Stimulated activated CD4-positive, alpha-beta T cell treated with anti-CD3 and anti-CD28 coated beads, Interleukin-2, amount 100 ng/mL, for 48 hours (primary cell): ENCODE measurements at regions not wholly inside any gene's neighbourhood (a gene's known extent, or its start where the extent isn't known, plus 50 kb on each side); places are given as distances from the start of the nearest gene placed in this dataset.
"Not testable (repeated sequence)": the region's sequence is repeated elsewhere in the genome, so short reads cannot be mapped to it uniquely, and the experiment has no call there.

Experiments
- DNase-seq, 2 donors: peaks; one replicate each; pipeline ENCODE4 v3.0.0-alpha.2; 2020

DNA sequence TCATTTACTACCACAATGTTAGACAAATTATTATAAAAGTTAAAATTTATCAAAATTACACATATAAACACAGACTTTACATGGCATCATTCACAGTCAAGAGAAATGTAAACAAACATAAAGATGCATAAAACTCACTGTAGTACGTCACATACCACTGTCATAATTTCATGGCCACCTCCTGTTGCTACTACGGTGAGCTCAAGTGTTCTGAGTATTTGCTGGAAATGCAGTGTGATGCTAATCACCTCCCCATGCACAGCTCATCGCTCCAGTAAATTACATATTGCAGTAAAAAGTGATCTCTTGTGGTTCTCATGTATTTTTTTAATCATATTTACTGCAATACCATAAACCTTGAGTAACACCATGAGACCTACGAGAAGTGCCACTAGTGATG, 247.7 kb upstream of the SFSWAP start:
- DNase-seq: no peak

DNA sequence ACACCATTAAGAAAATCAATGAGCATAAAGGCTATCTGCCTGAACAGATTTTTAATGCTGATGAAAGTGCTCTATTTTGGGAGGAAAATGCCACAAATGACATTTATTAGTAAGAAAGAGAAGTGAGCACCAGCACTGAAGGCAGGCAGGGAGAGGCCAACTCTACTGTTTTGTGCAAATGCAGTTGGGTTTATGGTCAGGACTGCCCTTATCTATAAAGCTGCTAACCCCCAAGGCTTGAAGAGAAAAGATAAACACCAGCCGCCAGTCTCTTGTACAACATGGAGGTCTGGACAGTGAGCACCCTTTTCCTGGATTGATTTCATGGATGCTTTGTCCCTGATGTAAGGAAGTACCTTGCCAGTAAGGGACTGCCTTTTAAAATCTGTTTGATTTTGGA, 246.8 kb upstream of the SFSWAP start:
- DNase-seq: no peak

DNA sequence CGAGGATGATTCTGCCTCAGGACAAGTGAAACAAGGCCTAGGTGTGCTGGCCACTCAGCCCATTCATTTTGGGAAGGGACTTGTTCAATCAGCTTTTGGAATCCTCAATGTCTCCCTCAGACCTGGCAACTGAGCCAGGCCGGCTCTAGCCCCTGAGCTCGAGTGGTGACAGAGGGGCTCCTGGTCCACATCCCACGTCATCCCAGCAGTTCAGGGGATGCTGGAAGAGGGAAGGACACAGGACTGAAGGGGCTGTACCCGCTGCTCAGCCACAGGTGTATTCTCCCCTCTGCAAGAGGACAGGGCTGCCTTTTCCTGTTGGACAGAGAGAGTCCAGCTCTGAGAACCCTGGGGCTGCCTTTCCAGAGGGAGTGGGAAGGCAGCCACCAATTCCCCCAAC, 244.6 kb upstream of the SFSWAP start:
- DNase-seq: no peak

DNA sequence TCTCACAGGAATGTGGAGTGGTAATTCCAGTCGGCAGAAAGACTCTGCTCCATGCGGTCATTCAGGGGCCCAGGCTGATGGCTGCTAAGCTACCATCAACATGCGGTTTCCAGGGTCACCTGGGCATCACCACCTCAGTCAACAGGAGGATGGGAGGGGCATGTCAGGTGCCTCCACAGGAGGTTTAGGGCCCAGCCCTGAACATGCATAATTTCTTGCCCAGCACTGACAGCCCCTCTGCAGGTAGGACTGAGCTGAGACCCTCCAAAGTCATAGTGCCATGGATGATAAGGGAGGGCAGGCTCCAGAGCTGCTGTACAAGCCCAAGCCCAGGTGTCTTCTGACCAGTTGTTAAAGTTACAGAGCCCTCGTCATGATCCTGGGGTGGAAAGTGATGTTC, 244.0 kb upstream of the SFSWAP start:
- DNase-seq: no peak

DNA sequence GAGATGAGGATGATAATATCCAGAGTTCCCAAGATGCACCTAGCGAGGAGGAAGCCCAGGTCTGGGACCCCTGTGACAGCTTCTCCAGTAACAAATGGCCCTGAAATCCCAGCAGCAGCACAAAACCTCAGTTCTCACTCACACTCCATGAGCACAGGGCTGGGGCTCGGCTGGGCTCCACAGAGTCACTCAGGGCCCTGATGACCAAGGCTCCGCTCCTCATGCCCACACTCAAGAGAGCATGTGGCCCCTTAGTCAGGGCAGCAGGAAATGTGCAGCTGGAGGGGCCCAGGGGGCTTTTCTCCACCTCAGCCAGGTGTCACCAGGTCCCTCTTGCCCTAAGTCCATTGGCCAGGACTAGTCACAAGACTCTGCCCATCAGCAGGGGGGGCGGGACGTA, 242.7 kb upstream of the SFSWAP start:
- no peak for DNase-seq

DNA sequence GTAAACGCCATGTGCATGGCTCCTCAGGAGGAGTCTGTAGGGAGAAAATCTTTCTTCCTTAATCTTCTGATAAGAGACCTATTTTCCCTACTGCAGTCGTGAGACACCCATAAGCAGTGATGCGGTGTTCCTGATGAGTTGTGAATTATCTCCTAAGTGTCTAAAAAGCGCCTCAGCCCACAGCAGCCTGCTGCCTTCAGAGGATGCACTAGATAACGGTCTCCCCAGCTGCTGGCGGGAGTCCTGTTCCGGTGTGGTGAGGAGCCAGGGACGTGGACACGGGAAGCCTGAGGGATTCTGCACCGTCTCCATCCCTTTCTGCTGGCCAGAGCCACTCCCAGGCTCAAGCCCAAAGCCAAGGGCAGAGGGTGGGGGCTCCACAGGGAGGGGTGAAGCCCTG, 240.9 kb upstream of the SFSWAP start:
- not testable (repeated sequence) for DNase-seq

DNA sequence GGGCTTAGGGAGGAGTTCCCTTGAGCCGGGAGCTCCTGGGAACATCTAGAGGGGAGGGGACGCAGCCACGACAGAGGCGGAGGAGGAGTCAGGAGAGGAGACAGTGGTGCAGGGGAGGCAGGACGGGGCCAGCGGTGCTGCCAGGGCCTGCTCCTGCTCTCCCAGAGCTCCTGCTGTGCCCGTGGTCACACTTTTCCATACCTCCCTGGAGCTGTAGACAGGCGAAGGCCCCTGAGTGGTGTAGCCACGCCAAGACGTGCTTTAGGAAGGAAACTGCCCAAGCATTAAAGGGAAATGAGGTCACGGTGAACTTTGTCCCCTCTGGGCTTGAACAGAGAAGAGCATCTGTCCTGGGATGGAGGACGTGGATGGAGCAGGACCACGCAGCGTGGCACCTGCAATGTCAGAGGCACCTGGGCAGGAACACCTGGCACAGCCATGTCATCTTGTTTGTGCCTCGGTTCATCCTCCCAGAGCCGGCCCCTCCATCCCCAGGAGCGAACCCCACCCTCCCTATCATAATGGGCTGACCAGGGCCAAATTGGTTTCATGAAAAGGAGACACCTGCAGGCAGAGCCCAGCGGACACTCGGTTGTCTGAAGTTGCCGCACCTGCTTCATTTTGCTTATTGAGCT, 239.5 kb upstream of the SFSWAP start:
- no peak for DNase-seq

DNA sequence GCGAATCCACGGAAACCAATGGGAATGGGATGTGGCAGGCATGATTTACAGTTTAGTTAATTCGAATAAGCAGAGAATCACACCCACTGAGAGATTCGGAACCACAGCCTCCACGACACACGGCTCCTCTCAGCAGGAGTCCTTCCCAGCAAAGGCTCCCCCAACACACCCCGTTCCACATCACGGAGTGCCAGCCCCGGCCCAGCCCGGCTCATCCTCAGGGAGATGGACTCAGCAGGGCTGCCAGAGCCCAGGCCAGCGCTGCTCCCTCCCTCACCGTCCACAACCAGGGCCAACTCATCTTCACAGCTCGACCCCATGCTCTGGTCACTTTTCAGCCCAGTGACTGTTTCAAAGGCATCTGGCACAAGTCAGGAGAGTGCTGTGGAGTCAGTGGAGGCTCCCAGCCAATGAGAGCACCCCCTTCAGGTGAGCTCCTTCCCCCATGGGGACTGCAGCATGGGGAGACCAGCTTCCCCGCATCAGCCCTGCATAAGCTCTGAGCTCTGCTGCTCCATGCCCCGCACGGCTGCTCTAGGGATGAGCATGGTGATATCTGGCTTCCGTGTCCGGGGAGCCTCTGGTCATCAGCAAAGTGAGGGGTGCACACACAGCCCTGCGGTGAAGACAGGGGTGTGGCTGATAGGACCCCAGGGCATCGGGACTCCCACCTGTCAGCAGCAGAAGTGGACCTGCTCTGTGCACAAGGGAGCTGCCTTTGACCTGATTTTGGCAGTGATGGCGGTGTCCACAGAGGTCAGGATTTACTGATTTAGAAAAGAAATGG, 238.8 kb upstream of the SFSWAP start:
- no peak for DNase-seq

DNA sequence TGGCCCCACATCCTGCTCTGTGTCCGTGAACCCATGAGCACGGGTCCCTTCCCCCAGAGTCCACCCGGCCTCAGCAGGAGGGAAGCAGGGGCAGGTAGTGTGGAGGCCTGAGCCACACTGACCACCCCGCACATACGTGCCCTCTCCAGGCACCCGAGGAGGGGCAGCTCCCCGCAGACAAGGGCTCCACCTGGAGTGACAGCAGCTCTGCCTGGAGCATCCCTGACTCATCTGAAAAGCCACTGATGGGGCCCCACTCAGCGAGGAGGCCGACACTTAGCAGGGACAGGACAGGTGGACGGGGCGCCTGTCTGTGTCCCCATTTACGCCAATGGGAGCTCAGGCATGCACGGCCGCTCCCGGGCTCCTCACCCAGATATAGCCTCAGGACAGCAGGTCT, 237.6 kb upstream of the SFSWAP start:
- DNase-seq: no peak

DNA sequence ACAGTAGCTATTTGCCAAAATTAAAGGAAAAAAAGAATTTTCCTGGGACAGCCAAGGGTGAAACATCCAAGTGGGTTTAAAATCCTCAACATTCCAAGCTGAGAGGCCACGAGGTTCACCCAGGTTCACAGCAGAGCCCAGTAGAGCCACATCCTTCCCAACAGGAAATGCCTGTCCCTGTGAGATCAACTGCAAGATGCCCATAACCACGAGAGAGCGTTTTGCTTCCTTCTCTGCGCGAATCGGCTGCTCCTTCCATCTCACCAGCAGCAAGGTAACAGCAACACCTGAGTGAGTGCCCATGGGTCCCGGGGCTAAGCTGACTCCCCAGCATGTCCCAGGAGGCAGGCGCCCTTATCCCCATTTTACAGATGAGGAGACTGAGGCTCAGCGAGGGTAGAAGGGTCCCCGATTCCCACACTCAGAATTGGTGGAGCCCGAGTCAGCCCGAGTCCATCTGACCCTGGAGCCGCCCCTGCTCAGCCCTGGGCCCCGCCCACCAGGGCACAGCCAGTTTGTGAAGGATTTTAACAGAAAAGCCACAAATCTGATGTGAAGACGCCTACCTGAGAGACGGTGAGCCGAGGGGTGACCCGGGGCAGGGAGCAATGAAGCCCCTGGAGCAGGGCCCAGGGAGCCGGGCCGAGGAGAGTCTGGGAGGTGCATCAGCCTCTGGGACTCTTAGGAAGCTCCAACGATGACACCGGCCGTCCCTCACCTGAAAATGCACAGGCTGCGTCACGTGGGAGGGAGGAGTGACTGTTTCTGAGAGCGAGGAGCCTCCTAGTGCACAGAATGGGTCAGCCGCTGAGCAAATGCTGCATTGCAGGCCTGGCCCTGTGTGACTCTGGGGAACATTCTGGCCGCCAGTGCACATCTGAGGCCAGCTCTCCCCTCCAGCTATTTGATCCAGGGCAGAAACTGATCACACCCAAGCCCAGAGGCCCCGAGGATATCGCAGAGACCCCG, 236.9 kb upstream of the SFSWAP start:
- DNase-seq: no peak

DNA sequence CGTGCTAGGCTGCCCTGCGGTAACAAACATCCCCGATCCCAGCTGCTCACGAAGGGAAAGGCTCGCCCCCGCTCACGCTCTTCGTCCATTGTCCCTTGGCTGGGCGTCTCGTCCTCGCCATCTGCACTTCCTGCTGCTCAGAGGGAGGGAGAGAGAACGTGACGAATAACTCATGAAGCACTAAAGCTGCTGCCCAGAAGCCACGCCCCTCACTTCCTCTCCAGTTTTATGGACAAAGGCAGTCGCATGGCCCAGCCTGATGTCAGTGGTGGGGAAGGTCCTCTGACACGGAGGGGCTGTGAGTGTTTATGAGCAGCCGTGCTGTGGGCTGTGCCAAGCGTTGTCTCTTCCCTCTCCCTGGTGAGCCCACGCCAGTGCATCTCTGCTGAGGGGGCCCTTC, 235.9 kb upstream of the SFSWAP start:
- not testable (repeated sequence) for DNase-seq

DNA sequence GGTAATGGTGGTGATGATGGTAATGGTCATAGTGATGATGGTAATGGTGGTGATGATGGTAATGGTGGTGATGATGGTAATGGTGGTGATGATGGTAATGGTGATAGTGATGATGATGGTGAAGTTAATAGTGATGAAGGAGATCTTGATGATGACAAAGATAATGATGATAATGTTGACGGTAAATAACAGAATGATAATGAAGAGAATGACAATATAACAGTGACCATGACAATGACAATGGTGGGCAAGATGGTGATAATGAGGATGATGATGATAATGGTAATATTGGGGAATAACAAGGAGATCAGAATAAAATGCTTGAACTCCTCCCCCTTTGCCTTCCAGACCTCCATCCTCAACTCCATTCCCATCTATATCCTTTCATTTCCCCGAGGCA, 233.3 kb upstream of the SFSWAP start:
- no peak for DNase-seq

DNA sequence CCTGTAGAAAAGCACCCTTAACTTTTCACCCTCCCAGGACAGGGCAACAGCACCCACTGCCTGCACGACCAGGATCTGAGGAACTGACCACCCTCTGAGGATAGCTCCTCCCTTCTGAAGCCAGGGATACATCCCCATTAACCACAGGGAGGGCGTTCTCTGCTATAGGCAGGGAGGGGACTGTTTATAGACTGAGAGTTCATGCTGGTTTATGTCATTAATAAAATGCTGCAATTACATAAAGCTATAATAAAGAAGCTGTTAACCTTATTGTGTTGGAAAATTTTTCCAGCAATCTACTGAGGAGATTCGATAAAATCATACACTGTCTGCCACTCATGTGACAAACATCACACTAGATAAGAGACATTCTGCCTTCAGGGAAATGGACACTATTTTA, 232.4 kb upstream of the SFSWAP start:
- DNase-seq: no peak

DNA sequence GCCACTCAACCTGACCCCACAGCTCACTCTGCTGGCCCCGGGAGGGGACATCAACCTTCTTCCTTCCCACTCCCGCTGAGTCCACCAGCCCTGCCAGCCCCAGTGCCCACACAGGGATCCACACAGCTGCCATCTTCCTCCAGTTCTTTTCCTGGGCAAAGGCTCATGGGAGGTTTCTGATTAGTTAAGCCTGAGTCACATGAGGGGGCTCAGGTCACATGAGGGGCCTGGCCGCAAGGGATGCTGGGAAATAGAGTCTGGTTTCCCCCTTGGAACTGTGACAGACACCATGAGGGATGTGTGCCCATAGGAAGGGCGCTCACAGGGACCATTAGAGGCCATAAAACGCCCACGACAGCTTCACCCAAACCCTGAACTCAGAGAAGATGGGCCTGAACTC, 228.7 kb upstream of the SFSWAP start:
- DNase-seq: no peak

DNA sequence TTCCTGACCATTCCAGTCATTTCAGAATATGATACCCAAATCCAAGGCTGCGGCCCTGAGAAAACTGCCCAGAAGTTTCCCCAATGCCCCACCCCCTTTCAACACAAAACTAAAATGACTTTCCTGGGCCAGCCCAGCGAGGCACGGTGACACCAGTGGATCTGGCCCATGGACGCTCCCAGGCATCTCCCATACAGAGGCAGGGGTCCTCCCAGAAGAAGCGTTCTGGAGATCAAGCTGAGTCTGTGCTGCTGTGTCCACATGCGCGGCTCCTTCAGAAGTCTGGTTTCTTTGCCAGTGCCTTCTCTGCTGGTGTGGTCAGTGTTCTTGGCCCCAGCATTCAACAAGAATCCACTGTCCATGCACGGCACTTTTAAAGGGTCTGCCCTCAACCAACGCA, 228.2 kb upstream of the SFSWAP start:
- no peak for DNase-seq

DNA sequence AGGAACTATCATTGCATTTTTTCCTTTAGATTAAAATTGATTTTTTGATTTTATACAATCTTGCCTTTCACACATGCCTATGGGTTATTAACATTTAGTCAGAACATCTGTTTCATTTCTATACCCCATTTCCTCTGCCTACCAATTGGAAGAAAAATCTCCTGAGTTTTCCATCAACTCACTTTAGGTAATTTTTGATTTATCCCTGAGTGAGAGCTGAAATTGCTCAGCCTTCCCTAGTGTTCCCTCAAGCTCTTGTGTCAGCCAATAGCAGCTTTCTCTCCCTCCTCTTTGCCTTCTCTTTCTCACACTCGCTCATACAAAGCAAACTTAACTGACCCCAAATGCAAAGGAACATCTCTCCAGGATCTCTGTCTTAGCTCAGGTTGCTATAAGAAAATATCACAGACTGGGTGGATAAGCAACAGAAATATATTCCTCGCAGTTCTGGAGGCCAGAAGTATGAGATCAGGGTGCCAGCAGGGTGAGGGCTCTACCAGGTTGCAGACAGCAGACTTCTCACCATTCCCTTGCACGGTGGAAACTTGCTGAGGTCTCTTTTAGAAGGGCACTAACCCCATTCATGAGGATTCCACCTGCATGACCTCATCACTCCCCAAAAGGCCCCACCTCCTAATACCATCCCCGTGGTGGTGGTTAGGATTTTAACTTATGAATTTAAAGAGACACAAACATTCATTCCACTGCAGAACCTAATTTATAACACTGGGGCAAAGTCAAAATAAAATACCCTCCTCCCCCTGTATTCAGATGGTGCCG, 224.2 kb upstream of the SFSWAP start:
- DNase-seq: no peak

DNA sequence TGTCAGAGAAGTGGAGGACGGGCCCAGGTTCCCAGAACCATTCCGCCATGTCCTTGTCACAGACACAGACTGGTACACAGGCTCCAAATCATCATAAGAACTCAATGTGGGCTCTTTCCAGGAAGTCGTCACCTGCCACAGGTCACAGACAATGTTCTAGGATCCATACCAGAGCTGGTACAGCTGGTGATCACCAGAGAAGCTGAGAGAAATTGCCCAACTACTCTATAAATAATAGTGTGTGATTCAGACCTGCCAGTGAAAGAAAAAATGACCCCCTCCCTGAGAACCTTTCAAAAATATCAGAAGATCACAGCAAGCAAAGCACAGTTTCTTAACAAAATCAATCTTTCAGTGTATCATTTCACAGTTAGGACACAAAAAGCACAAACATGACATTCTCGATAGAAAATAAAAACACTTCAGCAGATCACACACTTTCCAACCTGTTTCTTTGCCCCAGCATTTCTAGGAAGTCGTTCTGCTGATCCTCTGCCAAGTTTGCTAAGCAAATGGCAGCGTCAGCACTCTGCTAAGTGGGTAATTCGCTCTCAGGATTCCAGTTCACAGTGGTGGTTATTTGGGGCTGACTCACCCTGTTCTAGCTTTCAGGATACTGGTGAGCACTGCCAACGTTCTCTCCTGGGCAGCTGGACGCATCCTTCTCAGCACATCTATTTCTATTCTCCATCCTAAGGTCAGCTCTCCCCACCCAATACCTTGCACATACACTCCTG, 223.3 kb upstream of the SFSWAP start:
- no peak for DNase-seq

DNA sequence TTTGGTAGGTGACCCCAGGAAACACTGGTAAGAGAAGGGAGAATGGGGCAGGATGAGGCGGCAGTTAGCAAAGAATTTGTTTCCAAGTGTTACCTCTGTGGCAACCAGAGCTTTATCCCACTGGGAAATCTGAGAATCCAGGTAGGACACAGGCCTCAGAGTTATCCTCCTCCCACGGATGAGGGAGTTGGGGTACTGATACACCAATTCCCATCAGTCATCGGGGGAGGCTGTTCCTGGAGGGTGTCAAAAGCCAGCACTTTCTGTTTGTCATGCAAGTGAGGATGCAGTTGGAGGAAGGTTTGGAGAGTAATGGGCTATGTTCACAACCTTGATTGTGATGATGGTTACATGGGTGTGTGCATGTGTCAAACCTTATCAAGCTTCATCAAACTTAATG, 221.2 kb upstream of the SFSWAP start:
- DNase-seq: no peak

DNA sequence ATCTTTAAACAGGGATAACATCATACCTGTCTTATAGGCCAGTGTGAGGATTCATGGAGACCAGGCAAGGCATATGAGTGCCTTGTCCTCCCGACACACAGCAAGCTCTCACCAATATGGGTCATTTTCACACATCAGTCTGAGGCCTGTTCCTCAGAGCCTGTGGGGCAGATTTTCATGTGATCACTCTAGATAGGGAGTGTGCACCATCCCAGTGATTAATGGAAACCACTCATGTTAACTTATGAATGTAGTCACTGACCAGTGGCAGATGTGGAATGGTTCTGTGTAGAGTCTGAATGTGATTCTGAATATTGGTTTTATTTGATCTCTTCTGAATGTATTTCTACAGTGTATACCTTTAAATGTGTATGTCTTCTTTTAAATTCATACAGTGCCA, 219.7 kb upstream of the SFSWAP start:
- DNase-seq: no peak

DNA sequence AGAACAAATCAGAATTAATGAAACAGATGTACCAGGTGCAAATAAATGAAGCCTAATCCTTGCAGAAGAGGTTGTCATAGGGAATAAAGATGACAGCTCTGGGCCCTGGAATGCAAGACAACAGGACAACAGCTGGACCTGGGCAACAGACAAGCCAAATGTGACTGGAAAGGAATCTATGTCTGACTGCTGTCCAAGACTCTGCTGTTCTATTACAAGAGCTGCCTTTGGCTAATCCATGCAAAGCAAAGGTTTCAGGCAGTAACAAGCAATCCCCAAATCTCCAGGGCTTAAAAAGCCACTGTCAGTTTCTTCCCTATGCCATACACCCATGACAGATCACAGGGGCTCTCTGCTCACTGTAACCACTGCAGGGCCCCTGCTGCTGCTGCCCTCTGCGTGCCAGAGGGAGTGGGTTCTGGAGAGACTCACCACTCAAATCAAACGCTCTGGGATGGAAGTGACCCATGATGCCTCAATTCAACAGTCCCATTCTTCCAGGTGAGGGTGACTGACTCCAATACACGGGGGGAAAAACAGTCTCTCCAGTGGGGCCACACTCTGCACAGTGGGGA, 218.9 kb upstream of the SFSWAP start:
- DNase-seq: no peak

DNA sequence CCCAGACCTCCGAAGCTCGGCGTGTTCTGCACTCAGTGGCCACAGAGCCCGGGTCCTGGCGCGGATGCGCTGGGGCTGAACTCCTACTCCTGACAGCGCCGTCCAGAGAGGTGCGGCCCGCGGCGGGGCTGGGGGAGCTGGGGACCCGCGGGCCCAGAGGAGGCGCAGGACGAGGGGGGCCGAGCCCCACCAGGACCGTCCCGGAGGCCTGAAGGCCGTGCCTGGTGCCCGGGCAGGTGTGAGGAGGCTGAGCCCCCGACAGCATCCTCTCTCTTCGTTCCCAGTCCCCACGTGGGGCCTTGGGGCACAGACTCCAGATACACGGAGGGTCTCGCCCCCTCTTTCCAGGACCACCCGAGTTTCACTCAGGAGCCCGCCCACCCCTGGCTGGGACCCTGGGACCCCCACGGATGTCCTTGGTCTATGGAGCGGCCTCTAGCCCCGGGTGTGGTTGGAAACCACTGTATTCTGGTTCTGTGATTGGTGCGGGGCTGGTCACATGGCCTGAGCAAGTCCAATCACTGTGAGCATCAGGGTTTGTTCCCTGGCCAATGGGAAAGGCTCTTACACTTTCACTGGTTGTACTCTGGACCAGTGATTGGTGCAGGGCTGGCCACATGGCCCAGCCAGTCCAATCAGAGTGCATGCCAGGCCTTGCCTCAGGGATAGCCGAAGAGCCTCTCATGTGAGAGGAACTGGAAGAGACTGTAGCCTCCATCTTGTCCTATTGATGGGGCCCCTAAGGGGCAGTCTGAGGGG, 217.6 kb upstream of the SFSWAP start:
- DNase-seq: no peak
